ENCODE measurements at regions not wholly inside any gene's neighbourhood (a gene's known extent, or its start where the extent isn't known, plus 50 kb on each side); places are given as distances from the start of the nearest gene placed in this dataset.

DNA sequence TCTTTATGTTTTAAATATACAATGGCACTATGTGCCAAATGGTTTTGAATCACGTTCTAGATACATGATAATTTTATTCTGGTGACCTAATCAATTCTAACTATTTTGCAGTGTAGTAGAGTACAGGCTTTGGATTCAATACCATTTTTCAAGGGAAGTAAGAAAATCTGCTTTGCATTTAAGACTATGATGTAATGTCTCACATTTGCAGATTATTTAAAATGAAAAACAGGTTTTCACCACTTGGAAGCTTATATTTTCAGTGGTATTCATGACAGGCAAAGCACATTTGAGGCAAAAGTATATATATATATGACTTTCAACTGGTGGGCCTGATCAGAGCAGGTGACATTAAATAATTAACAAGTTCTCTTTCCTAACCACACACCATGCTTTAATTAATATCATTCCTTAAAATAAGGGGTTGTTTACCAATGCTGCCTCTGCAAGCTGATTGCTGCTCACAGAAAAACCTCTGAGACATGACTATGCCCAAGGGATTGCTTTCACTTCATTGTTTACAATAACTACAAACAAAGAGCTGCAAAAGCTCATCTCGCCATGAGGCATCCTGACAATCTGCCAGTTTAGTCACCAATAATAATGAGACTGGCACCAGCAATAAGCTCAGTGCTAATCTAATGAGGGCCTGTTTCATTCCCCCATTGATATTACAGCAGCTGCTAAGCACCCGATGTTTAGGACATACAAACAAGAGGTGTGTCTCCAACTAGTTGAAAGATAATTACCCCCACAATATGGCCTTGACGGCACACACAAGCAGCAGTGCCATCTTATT is 1176.0 kb upstream of the GJE1 start:
- DNase-seq = no peak

DNA sequence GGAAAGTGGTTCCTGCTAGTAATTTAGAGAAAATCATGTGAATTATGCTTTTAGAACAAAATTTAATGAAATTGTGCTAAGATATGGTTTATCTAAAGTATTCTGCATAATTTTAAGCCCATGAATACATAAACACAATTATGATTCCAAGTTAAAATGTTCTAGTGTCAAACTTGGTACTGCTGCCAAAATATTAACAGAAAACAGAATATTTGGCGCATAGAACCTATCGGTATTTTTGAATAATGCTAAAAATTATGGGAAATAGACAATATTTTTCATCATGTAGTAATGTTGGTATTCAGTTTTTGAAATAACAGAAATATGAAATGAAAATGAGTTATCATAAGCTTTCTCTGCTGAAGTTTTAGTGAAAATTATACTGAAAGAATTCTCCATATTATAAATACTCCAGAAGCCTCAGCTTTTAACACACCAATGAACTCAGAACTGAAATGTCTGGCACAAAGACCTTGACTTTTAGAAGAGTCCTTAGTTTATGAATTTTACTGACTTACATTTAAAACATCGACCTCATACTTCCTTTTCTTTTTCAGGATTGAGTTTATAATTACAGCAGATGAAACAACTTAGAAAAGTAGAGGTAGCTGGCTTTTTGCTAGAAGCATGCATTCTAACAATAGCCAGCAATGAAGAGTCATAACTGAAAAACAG is 1192.3 kb upstream of the GJE1 start:
- no peak for DNase-seq

DNA sequence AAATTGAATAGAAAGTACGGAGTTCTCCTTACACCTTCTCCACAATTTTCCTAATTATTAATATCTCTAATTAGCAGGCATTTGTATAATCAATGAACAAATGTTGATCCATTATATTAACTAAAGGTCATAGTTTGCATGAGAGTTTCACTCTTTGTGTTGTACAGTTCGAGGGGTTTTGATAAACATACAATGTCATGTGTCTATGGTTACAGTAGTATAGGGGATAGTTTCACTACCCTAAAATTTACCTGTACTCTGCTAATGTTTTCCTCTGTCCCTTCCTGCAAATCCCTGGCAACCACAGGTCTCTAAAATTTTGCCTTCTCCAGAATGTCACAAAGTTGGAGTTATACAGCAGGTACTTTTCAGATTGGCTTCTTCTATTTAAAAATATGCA is 1199.8 kb upstream of the GJE1 start:
- DNase-seq = no peak

DNA sequence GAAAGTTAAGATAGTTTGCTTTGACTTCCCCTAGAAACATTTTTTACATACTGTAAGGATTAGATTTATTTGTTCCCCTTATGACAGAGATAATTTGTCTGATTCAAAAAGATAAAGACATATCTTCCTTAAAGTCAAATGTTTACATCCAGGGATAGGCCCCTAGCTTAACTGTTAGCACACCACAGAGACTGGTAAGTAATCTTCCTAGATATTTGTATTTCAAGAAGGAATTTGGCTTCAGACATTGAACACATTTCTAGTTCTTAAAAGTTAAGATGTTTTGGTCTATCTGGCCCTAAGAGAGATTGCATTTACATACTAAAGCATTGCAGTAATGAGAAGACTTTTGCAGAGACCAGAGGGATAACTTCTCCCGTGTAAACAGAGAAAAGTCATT is 1201.1 kb upstream of the GJE1 start:
- no peak for DNase-seq

DNA sequence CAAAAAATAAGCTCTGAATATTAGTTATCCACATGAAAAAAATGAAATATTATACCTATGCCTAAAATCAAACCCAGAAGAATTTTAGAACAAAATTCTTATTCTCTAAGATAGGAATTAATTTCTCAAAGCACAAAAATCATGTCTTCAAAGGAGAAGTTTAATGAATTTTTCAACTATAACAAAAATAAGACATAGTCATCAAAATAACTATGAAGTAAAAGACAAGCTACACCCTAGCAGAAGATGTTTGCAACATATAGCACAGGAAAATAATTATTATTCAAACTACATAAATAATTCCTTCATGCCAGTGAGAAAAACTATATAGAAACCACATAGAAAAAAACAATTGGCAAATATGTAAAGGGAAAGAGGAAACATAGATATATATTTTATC is 1203.6 kb upstream of the GJE1 start:
- no peak for DNase-seq

DNA sequence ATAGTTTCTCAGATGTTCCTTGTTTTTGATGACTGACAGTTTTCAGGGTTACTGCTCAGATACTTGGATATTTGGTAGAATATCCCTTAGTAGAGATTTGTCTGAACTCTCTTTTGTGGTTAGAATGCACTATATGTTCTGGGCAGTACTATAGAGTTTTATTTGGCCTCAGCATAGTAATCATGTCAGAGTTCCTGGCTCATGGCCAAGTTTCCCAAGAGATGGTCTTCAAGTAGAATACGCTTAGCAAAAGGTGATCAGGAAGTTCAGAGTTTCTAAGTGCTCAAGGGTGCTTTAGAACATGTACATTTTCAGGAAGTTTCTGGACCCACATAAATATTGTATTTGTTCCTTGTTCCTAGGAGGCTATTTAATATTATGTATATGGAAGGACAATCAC is 1209.7 kb upstream of the GJE1 start:
- no peak for DNase-seq

DNA sequence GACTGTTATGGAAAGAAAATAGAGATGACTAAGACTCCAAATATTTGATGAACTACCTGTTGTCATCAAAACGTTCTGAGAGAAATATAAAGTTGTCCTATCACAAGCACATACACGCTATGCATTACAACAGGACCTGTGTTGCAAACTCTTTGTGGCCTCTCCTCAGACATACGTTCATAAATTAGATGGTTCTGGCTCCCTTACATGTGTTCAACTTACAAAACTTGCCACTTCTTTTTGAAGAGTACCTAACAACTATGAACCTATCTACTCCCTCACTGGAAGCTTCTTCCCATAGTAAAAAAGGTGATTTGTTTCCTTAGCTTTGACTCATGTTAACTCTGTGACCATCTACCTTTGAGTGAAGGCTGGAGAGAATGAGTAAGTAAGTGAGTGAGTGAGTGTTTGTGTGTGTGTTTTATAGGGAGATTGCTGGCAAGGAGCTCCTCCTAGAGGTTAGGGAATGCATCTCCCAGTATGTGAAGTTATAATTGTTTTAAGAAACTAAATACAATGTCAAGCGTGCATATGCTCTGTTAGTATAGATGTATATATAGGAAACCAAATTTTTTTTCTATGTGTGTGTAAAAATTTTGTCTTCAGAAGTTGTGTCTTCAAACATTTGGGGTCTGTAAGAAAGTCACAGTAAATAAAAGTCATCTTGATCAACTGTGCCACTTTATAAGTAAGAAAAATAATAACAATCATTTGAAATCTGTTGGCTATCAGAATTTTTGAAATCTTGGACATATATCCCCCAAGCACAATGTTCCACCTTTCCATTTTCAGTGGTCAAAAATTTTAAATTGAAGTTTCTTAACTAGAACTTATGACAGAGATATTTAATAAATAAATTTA is 1211.1 kb upstream of the GJE1 start:
- DNase-seq = peak; percentile 6

DNA sequence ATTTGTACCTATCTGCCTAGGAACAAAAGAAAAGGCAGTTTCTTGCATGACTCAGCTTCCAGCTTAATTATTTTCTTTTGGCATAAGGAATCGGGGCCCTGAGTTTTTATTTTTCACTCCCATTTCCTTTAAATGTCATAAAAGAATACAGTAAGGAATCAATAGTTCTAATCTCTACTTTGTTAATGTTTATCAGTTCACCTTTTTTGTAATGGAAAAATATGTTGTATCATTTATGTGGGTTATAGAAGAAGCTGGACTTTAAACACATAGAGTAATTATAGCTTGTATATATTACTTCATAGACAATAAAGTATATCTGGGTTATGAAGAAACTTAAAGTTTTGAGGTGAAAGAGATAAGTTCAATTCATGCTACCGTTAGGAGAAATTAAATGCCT is 1214.8 kb upstream of the GJE1 start:
- DNase-seq = no peak

DNA sequence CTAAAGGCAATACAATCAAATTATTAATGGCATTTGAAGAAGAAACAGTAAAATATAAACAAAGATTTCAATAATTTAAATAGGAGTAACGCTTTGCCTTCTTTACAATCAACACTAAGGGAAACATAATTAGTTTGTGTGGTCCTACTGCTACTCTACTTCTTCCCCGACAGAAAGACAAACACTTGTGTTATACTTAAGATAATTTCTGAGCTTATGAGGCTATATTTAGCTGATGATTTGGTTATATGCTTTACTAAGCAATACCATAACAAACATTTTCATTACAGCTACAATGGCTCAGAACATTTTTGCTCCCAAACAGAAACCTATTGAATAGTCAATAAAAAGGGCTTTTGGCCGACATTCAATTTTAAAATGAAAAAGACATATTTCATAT is 1217.2 kb upstream of the GJE1 start:
- no peak for DNase-seq

DNA sequence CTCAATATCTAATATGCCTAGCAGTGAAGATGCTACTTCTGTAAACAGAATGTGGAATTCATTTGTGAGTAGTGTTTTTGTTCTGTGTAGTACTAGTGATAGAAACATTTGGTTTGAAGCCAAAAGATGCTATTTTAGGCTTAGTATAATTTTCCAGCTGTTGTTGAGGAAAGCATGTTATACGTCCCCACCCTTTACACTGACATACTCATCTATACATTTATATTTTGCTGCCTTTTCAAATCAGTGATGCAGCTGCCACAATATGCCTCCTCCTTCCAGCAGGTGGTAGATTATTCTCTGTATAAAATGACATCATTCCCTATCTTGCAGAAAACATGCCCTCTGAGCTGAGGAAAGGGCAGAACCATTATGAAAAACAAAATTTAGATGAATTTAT is 1217.6 kb upstream of the GJE1 start:
- no peak for DNase-seq

DNA sequence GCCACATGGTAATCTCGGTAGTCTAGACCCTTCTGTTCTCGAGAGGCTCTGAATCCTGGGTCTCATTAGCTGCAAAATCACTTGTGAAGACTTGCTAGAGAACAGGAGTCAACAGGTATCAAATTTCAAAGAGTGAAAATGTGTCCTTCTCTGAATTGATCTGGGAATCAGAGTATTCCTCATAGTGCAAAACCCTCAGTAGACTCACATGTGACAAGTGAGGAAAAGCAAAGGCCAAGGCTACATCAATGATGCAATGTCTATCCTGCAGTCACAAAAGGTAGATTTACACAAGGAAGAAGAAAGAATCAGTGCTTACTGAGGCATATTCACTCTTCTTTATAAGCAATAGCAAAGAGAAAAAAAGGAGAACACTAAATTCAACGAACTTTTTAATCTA is 1220.0 kb upstream of the GJE1 start:
- DNase-seq = no peak

DNA sequence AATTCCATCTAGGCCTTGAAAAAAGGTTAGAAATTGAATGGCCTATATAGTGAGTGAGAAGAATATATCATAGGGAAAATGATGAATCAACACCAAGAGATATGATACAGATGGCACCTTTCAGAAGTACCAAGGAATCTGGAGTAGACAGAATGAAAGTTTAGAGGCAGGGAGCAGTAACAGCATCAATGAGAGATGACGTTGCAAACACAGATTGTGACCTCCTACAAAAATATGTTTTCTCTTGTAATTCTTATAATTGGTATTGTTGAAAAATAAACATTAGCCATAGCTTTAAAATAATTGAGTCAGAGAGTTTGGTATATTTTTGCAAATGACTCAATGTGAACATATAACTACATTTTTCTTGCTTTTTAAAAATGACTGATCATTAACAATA is 1223.1 kb upstream of the GJE1 start:
- DNase-seq = no peak

DNA sequence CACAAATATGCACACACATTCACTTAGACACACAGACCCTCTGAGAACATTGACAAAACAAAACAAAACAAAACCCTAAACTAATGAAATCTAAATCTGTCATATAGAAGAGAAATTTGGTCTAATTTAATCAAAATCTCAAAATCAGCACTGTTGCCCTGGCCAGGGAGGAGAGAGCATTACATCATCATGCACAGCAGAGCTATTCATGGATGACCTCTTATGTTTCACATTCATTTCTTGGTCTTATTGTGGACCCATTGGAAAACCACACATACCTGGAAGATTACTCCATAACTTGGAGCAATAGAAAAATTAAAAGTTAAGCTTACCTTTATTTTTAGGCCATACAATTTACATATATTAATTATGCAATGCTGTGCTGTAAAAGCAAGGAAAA is 1223.6 kb upstream of the GJE1 start:
- no peak for DNase-seq

DNA sequence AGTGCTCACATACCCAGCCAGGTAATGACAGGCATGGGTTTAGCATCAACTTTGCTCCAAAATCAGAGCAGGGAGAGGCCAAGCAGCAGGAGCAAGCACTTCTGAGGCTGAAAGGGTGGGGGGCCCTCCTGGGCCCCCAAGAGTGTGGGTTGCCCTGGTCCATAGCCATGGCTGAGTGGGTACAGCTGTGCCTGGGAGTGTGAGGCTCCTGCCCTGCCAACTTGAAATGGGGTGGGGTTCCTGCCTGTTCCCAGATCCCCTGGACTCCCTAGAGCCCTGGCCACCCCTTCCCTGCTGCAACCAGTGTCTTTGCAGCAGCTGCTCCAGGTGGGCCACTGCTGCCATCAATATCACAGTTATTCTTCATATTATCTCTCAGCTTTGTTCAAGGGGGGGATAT is 1224.2 kb upstream of the GJE1 start:
- DNase-seq = no peak

DNA sequence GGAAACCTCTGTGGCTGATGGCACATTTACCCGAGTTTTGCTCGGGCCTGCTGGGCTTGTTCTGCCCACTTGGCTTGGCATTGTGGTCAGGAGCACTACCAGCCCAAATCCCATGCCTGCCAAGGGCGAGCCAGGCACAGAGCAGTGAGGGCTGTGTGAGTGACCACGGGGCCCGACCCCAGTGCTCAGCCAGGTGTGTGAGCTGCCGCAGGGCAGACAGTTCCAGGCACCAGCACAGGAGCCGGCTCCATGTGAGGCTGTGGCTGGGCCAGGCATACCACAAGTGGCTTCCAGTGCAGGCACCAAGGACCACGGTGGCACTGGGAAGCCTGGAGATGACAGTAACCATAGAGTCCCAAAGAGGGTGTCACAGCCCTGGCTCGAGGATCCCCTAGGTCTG is 1225.5 kb upstream of the GJE1 start:
- DNase-seq = no peak

DNA sequence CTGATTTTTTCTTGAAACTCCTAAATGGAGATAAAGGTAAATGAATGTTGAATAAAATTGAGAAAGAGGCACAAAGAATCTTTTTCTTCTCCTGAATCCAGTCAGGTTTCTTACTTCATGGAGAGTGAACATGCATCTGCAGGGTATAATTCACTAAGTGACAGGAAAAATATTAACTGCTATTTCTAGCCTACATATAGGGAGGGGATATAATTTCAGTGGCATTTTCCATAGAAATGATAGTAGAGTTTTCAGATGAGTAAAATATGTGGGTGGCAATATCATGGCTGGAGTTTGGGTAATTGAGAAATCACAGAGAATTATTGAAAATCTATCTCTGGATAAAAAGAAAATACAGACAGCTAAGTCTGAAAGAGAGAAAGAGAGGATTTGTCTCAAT is 1227.0 kb upstream of the GJE1 start:
- DNase-seq = no peak

DNA sequence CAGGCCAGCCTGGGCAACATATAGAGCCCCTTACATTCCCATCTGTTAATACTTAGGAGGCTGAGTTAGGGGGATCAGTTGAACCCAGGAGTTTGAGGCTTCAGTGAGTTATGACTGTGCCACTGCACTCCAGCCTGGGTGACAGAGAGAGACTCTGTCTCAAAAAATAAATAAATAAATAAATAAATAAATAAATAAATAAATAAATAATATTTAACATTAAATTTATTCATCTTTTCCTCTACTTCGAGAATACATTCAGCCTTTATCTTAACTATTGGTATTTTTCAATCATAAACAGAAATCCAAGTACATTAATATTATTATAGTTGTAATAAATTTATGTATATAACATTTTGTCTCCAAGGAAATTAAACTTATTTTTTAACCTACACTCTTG is 1227.7 kb upstream of the GJE1 start:
- no peak for DNase-seq

DNA sequence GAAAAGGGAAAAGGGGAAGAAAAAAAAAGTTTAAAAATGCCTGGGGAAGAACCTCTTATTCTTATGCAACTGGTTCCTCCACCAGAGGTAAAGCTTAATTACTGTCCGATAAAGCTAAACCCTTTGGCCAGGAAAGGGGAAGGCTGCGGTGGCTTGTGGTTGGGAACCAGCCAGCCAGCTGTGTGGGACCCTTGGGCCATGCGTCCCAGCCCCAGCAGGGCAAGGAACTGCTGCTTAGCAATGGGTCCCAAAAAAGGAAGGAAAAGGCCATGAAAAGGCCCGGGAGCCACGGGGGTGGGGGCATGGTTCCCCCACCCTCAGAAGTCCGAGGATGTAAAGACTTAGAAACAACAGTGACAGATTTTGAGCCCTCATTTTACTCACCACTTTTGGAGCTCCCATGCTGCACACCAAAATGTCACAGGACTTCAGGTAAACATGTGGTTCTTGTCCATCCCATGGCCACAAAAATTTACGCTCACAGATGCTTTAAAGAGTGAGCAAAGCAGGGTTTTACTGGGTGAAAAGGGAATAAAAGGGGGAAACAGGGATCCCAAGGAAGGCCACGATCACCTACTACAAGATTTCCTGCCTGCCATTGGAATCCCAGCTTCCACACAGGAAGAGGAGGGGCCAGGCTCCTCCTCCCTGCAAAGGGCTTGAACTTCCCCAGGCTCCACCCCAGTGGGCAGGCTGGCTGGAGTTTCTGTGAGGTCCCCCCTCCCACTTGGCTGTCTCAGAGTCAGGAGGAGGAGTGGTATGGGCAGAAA is 1234.7 kb upstream of the GJE1 start:
- no peak for DNase-seq

DNA sequence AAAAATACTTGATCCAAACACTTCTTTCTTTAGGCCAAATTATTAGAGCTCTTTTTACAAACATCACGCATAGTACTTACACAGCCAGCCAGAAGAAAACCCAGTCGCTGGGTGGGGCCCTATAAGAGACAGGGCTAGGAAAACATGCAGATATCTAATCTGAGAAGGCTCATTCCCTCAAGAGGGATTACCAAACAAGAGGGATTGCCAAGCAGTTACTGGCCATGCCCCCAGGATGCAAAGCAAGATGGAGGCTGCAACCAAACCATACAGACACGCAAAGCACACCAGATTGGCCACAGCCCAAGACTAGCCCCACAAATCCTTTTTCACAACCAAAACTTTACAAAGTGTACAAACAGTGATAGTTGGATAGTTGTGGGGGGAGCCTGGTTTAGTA is 1235.4 kb upstream of the GJE1 start:
- DNase-seq = no peak

DNA sequence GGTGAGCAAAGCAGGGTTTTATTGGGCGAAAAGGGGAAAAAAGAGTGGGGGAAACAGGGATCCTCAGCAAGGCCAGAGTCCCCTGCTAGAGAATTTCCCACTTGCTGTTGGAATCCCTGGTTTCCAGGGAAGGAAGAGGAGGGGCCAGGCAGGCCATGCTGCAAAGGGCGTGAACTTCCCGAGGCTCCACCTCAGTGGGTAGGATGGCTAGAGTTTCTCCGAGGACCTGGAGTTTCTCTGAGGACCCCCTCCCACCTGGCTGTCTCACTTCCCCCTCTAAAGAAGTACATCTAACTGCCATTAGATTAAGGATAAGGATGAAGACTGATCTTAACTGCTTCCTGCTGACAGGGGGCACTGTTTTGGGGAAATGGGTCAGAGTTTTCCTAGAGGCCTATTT is 1239.3 kb upstream of the GJE1 start:
- no peak for DNase-seq

DNA sequence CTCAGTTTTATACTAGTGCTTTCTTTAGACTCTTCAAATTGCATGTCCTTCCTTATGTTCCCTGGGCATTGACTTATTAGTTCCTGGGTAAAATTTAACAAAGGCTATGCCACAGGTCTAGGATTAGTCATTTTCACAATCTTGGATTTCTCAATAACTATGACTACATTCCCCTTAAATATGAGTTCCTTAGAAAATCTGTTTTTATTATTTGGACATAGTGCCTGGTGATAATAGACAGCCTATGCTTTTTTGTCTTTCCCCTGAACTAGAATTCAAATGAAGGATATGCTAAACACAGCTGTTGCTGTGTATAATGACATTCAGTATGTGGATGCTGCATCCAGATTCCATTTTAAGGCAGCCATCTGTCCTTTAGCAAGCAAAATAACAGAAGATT is 1252.8 kb upstream of the GJE1 start:
- no peak for DNase-seq

DNA sequence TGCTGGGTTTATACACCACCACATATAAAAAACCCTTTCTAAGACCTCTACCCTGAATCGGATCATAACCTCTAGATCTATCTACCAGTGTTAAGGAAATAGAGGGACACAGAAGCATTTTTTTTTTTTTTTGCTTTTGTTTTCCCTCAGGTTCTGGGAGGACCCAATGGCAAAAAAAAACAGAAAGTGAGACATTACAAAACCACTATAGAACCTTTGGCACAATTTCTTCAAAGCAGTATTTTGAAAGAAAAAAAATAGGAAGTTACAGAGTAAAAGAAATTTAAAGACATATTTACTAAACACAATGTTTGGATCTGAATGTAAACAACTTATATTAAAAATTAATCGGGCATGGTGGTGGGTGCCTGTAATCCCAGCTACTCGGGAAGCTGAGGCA is 1258.7 kb upstream of the GJE1 start:
- no peak for DNase-seq

DNA sequence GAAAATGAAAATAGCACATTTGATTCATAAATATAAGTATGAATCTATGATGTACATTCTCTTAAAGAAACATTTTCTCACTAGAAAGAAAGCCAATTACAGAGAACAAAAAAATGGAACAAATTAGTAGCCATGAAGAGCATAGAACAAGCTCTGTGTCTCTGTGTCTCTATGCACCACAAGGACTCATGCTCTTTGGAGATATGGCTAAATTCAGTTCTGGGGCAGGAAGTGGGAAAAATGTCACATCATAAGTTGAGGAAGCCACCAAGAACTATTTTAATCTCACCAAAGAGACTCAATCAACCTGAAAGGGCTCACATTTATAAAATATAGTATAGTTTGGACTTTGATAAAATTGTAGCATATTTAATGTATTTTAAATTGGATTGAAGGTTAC is 1259.8 kb upstream of the GJE1 start:
- DNase-seq = no peak

Measured in CD4-positive, alpha-beta T cell treated with Interleukin-21 for 1 hour (primary cell).